Activated CD8-positive, alpha-beta memory T cell treated with anti-CD3 and anti-CD28 coated beads, Interleukin-2, amount 10 ng/mL, durations not matched to agents 7 days and 5 days (primary cell): ENCODE measurements at regions not wholly inside any gene's neighbourhood (a gene's known extent, or its start where the extent isn't known, plus 50 kb on each side); places are given as distances from the start of the nearest gene placed in this dataset.
"Not testable (repeated sequence)": the region's sequence is repeated elsewhere in the genome, so short reads cannot be mapped to it uniquely, and the experiment has no call there.

Experiments
- ATAC-seq: fragments of 150-1000 bp; cut with Tn5 transposase; one replicate; pipeline ENCODE4 v1.10.0; 2021; ENCODE audit warnings: moderate library complexity
- CTCF ChIA-PET: fragments of 350-600 bp; sonication (Branson Sonifier 250); formaldehyde crosslinking; loops from one replicate; lab custom pipeline; 2021; ENCODE audit warnings: antibody characterized with exemption; lab: Charles Lee
- DNase-seq: peaks from one replicate; pipeline ENCODE4 v3.0.0-alpha.2; 2020
- H3K27ac Mint-ChIP-seq: one replicate; pipeline ENCODE4 v1.8.0; 2021; ENCODE audit warnings: mild to moderate bottlenecking, mixed read lengths
- H3K27me3 Mint-ChIP-seq: one replicate; pipeline ENCODE4 v1.8.0; 2021; ENCODE audit warnings: mixed read lengths
- H3K36me3 Mint-ChIP-seq: one replicate; pipeline ENCODE4 v1.8.0; 2021; ENCODE audit warnings: mild to moderate bottlenecking, mixed read lengths
- H3K4me1 Mint-ChIP-seq: one replicate; pipeline ENCODE4 v1.8.0; 2021; ENCODE audit warnings: mixed read lengths
- H3K4me3 Mint-ChIP-seq: one replicate; pipeline ENCODE4 v1.8.0; 2021; ENCODE audit warnings: mild to moderate bottlenecking, moderate library complexity, mixed read lengths
- H3K9me3 Mint-ChIP-seq: one replicate; pipeline ENCODE4 v1.8.0; 2022; ENCODE audit warnings: low read depth, mixed read lengths

GRCh38 chr3:27625864-27626263 lies 96.3 kb downstream of the EOMES start:
- DNase-seq (no peak), ATAC-seq (no peak)
- no peak overlapping the region for H3K4me3 Mint-ChIP-seq
- no peak overlapping the region for H3K27ac Mint-ChIP-seq
- peaks cover 1% of the 10 kb centered on the region for H3K36me3 Mint-ChIP-seq
- no peaks in the 10 kb centered on the region for H3K27me3 Mint-ChIP-seq
- CTCF ChIA-PET, result interaction anchor here (0.7 to 0.9 kb wide), 2 partner anchors 56 to 86 kb away, joined by 3 read pairs; no protein-coding TSS in a partner anchor
- H3K4me1 Mint-ChIP-seq, result peaks cover 54% of the 10 kb centered on the region
- H3K9me3 Mint-ChIP-seq, result no peaks in the 10 kb centered on the region

GRCh38 chr3:27623085-27623753 lies 98.9 kb downstream of the EOMES start:
- no peak for DNase-seq
- Mint-ChIP-seq H3K4me1 (peaks cover 33% of the 10 kb centered on the region), H3K9me3 (no peaks in the 10 kb centered on the region), H3K27ac (no peak overlapping the region), H3K4me3 (no peak overlapping the region), H3K27me3 (no peaks in the 10 kb centered on the region), H3K36me3 (peaks cover 1% of the 10 kb centered on the region)
- CTCF ChIA-PET, result no interaction called here
- no peak for ATAC-seq

GRCh38 chr3:27617552-27617951 lies 104.6 kb downstream of the EOMES start:
- Mint-ChIP-seq H3K36me3 (peaks cover 15% of the 10 kb centered on the region), H3K27me3 (no peaks in the 10 kb centered on the region), H3K9me3 (peaks cover 10% of the 10 kb centered on the region), H3K27ac (no peak overlapping the region), H3K4me1 (no peaks in the 10 kb centered on the region), H3K4me3 (no peak overlapping the region)
- no peak for ATAC-seq
- CTCF ChIA-PET, result no interaction called here
- no peak for DNase-seq

- Mint-ChIP-seq H3K4me1 (no peaks in the 10 kb centered on the region), H3K4me3 (no peak overlapping the region), H3K36me3 (peaks cover 14% of the 10 kb centered on the region), H3K9me3 (peaks cover 10% of the 10 kb centered on the region), H3K27ac (no peak overlapping the region), H3K27me3 (no peaks in the 10 kb centered on the region)
- ATAC-seq (no peak), DNase-seq (no peak)
- CTCF ChIA-PET, result no interaction called here
Measured at GRCh38 chr3:27616031-27616430, 106.1 kb downstream of the EOMES start.

- DNase-seq (no peak), ATAC-seq (no peak)
- Mint-ChIP-seq H3K27ac (no peak overlapping the region), H3K27me3 (no peaks in the 10 kb centered on the region), H3K36me3 (peaks cover 14% of the 10 kb centered on the region), H3K4me1 (no peaks in the 10 kb centered on the region), H3K9me3 (peaks cover 10% of the 10 kb centered on the region), H3K4me3 (no peak overlapping the region)
- CTCF ChIA-PET, result no interaction called here
Measured at GRCh38 chr3:27615555-27615954, 106.6 kb downstream of the EOMES start.

- Mint-ChIP-seq H3K4me1 (no peaks in the 10 kb centered on the region), H3K27ac (no peak overlapping the region), H3K9me3 (peaks cover 12% of the 10 kb centered on the region), H3K36me3 (peaks cover 16% of the 10 kb centered on the region), H3K27me3 (no peaks in the 10 kb centered on the region), H3K4me3 (no peak overlapping the region)
- CTCF ChIA-PET, result no interaction called here
- DNase-seq (no peak), ATAC-seq (no peak)
Measured at GRCh38 chr3:27614592-27614991, 107.5 kb downstream of the EOMES start.

GRCh38 chr3:27613846-27614500 lies 108.2 kb downstream of the EOMES start:
- CTCF ChIA-PET, result no interaction called here
- Mint-ChIP-seq H3K4me3 (no peak overlapping the region), H3K4me1 (no peaks in the 10 kb centered on the region), H3K9me3 (peaks cover 12% of the 10 kb centered on the region), H3K27me3 (no peaks in the 10 kb centered on the region), H3K36me3 (peaks cover 16% of the 10 kb centered on the region), H3K27ac (no peak overlapping the region)
- ATAC-seq (no peak), DNase-seq (no peak)

GRCh38 chr3:27610800-27611525 lies 111.2 kb downstream of the EOMES start:
- Mint-ChIP-seq H3K36me3 (peaks cover 16% of the 10 kb centered on the region), H3K4me1 (no peaks in the 10 kb centered on the region), H3K4me3 (no peak overlapping the region), H3K27ac (no peak overlapping the region), H3K9me3 (peaks cover 12% of the 10 kb centered on the region), H3K27me3 (no peaks in the 10 kb centered on the region)
- DNase-seq, result no peak
- CTCF ChIA-PET, result no interaction called here
- no peak for ATAC-seq

- no peak overlapping the region for H3K27ac Mint-ChIP-seq
- no peak for ATAC-seq
- peaks cover 5% of the 10 kb centered on the region for H3K36me3 Mint-ChIP-seq
- CTCF ChIA-PET, result interaction anchor here (1.0 kb wide), 1 partner anchor 74 kb away, joined by 3 read pairs; no protein-coding TSS in a partner anchor
- no peak overlapping the region for H3K4me3 Mint-ChIP-seq
- peaks cover 6% of the 10 kb centered on the region for H3K9me3 Mint-ChIP-seq
- no peaks in the 10 kb centered on the region for H3K4me1 Mint-ChIP-seq
- no peaks in the 10 kb centered on the region for H3K27me3 Mint-ChIP-seq
- DNase-seq, result no peak
Measured at GRCh38 chr3:27607370-27607769, 114.8 kb downstream of the EOMES start.

- DNase-seq (no peak), ATAC-seq (no peak)
- Mint-ChIP-seq H3K27me3 (no peaks in the 10 kb centered on the region), H3K4me3 (no peak overlapping the region), H3K4me1 (no peaks in the 10 kb centered on the region), H3K9me3 (peaks cover 10% of the 10 kb centered on the region), H3K36me3 (peaks cover 9% of the 10 kb centered on the region), H3K27ac (no peak overlapping the region)
- CTCF ChIA-PET, result no interaction called here
Measured at GRCh38 chr3:27606537-27606936, 115.6 kb downstream of the EOMES start.

GRCh38 chr3:27601311-27601710 lies 117.1 kb upstream of the SLC4A7 start:
- H3K4me3 Mint-ChIP-seq, H3K36me3 Mint-ChIP-seq, CTCF ChIA-PET, H3K27ac Mint-ChIP-seq, ATAC-seq, H3K9me3 Mint-ChIP-seq, H3K4me1 Mint-ChIP-seq, DNase-seq, H3K27me3 Mint-ChIP-seq: not testable (repeated sequence)

- H3K9me3 Mint-ChIP-seq, H3K27ac Mint-ChIP-seq, CTCF ChIA-PET, DNase-seq, H3K36me3 Mint-ChIP-seq, H3K4me3 Mint-ChIP-seq, ATAC-seq, H3K27me3 Mint-ChIP-seq: not testable (repeated sequence)
- peaks cover 22% of the 10 kb centered on the region for H3K4me1 Mint-ChIP-seq
Measured at GRCh38 chr3:27599741-27600140, 115.6 kb upstream of the SLC4A7 start.

GRCh38 chr3:27596921-27597320 lies 112.7 kb upstream of the SLC4A7 start:
- no peak for ATAC-seq
- peaks cover 30% of the 10 kb centered on the region for H3K4me1 Mint-ChIP-seq

More at GRCh38 chr3:27596921-27597320, 112.7 kb upstream of the SLC4A7 start:
- Mint-ChIP-seq H3K27me3 (no peaks in the 10 kb centered on the region), H3K27ac (no peak overlapping the region), H3K36me3 (peaks cover 5% of the 10 kb centered on the region), H3K4me3 (no peak overlapping the region), H3K9me3 (peaks cover under 1% of the 10 kb centered on the region)
- CTCF ChIA-PET, result interaction anchor here (0.5 kb wide), 1 partner anchor 67 kb away, joined by 3 read pairs; no protein-coding TSS in a partner anchor
- no peak for DNase-seq
